Stimulated activated CD4-positive, alpha-beta T cell treated with anti-CD3 and anti-CD28 coated beads, Interleukin-4, amount 100 ng/mL, for 24 hours (primary cell): ENCODE measurements at regions not wholly inside any gene's neighbourhood (a gene's known extent, or its start where the extent isn't known, plus 50 kb on each side); places are given as distances from the start of the nearest gene placed in this dataset.
"Not testable (repeated sequence)": the region's sequence is repeated elsewhere in the genome, so short reads cannot be mapped to it uniquely, and the experiment has no call there.

Experiments used
- DNase-seq: peaks from one replicate; pipeline ENCODE4 v3.0.0-alpha.2; 2020

- DNase-seq, result no peak
These were observed 57.8 kb upstream of the ANKRD30A start for GRCh38 chr10:37067576-37067975.

GRCh38 chr10:37062296-37062695, 63.1 kb upstream of the ANKRD30A start:
- not testable (repeated sequence) for DNase-seq

- no peak for DNase-seq
These were observed 68.1 kb upstream of the ANKRD30A start for GRCh38 chr10:37057261-37057660.

- no peak for DNase-seq
These were observed 71.9 kb upstream of the ANKRD30A start for GRCh38 chr10:37053476-37053875.

GRCh38 chr10:37049982-37050381, 75.4 kb upstream of the ANKRD30A start:
- not testable (repeated sequence) for DNase-seq

GRCh38 chr10:37044319-37044718, 81.1 kb upstream of the ANKRD30A start:
- DNase-seq, result not testable (repeated sequence)

- DNase-seq, result no peak
These were observed 89.5 kb upstream of the ANKRD30A start for GRCh38 chr10:37035853-37036252.

- no peak for DNase-seq
These were observed 109.9 kb upstream of the ANKRD30A start for GRCh38 chr10:37015498-37015897.

- DNase-seq, result no peak
These were observed 114.7 kb upstream of the ANKRD30A start for GRCh38 chr10:37010741-37011140.

GRCh38 chr10:37008276-37008675, 117.1 kb upstream of the ANKRD30A start:
- not testable (repeated sequence) for DNase-seq

- DNase-seq, result no peak
These were observed 122.3 kb upstream of the ANKRD30A start for GRCh38 chr10:37003126-37003525.

GRCh38 chr10:36995806-36996205, 129.6 kb upstream of the ANKRD30A start:
- DNase-seq, result not testable (repeated sequence)

- DNase-seq, result no peak
These were observed 130.5 kb upstream of the ANKRD30A start for GRCh38 chr10:36994886-36995285.

- DNase-seq, result no peak
These were observed 136.2 kb upstream of the ANKRD30A start for GRCh38 chr10:36989233-36989632.

GRCh38 chr10:36946598-36946997, 178.8 kb upstream of the ANKRD30A start:
- no peak for DNase-seq

GRCh38 chr10:36943544-36943943, 181.9 kb upstream of the ANKRD30A start:
- no peak for DNase-seq

GRCh38 chr10:36942616-36943015, 182.8 kb upstream of the ANKRD30A start:
- DNase-seq, result no peak

GRCh38 chr10:36903040-36903439, 222.4 kb upstream of the ANKRD30A start:
- DNase-seq, result no peak

GRCh38 chr10:36899652-36900051, 225.7 kb upstream of the ANKRD30A start:
- DNase-seq, result no peak

- peak; percentile 35 for DNase-seq
These were observed 236.3 kb upstream of the ANKRD30A start for GRCh38 chr10:36888925-36889573.

GRCh38 chr10:36886303-36886891, 239.0 kb upstream of the ANKRD30A start:
- no peak for DNase-seq

- DNase-seq, result no peak
These were observed 239.7 kb upstream of the ANKRD30A start for GRCh38 chr10:36885746-36886145.

GRCh38 chr10:36882781-36883180, 242.6 kb upstream of the ANKRD30A start:
- DNase-seq, result no peak

- no peak for DNase-seq
These were observed 244.5 kb upstream of the ANKRD30A start for GRCh38 chr10:36880898-36881297.
